HG03460 (cell line): ENCODE measurements at regions not wholly inside any gene's neighbourhood (a gene's known extent, or its start where the extent isn't known, plus 50 kb on each side); places are given as distances from the start of the nearest gene placed in this dataset.

Experiments
- ATAC-seq: cut with Tn5 transposase; IDR thresholded peaks from one replicate; pipeline ENCODE4 v1.9.1; 2021; ENCODE audit not compliant: unreplicated experiment

DNA sequence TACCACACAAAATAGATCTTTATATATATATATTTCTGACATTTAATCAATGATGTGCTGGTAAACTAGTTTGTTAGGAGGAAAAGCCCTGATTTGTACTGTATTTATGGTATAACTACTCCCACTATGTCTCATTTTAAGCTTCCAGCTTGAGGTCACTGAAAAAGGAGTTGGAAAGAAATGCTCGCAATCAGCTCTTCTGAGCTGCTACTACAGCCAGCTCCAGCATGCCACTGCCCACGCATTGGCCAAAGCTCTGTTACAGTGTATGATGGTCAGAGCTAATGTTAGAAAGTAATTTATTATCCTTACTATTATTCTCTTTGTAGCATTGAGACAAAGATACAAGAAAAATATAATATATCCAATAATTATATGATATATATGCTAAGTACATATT, 55.0 kb upstream of the PCED1B start:
- no peak for ATAC-seq

DNA sequence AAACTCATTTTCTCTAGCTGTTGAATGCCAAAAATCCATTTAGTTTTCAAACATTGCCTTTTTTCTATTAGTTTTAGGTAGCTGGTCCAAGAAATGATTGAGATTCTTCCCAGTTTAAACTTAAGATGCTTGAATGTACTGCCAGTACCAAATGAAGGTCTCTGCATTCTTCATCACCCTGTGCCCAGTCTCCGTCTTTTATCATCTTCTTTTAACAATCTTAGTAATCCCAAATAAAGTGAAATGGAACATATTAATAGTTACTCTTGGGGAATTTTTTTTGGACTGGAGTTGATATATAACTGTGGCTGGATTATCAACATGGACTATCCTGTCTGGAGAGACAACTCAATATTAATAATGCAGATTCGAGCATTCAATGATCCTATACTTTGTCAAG, 54.1 kb upstream of the PCED1B start:
- no peak for ATAC-seq

DNA sequence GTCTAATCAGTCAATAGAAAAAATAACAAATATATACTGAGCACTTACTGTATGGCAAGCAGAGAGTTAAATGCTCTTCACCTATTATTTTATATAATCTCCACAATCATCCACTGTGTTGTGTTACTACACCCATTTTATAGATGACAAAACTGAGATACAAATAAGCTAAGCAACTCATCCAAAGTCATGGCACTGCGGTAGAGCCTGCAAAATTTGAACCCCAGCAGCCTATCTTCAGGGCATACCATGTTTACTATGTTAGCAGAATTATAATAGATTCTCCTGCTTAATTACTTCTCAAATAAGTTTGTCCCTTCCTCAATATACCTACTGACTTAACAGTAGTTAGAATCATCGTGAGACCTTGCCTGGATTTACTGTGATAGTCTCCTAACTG, 53.6 kb upstream of the PCED1B start:
- no peak for ATAC-seq

DNA sequence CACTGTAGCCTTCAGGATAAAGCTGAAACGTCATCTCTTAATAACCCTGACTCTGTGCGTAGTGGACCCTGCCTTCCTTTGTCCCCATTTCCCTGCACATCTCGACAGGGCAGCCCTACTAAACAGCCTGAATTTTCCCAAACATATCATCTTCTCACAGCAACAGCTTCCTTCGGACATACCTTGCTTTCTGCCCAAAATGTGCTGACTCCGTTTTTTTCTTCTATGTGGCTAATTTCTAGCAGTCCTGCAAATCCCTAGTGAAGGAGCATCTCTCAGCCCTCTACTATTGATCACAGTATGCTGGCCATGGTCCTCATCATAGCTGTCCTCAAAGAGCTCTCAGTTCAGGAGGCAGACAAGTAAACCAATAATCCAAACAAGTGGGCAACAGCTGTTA, 53.1 kb upstream of the PCED1B start:
- ATAC-seq, result no peak
